ENCODE measurements at regions not wholly inside any gene's neighbourhood (a gene's known extent, or its start where the extent isn't known, plus 50 kb on each side); places are given as distances from the start of the nearest gene placed in this dataset.
"Not testable (repeated sequence)": the region's sequence is repeated elsewhere in the genome, so short reads cannot be mapped to it uniquely, and the experiment has no call there.

GRCh38 chrX:77167993-77168392 is 279.2 kb upstream of the FGF16 start:
- DNase-seq, result no peak

GRCh38 chrX:77174680-77175519 is 272.3 kb upstream of the FGF16 start:
- no peak for DNase-seq

GRCh38 chrX:77200663-77201062 is 246.5 kb upstream of the FGF16 start:
- DNase-seq, result no peak

GRCh38 chrX:77223046-77223445 is 224.1 kb upstream of the FGF16 start:
- no peak for DNase-seq

GRCh38 chrX:77264490-77264889 is 182.7 kb upstream of the FGF16 start:
- no peak for DNase-seq

GRCh38 chrX:77275392-77275791 is 171.8 kb upstream of the FGF16 start:
- DNase-seq, result no peak

- DNase-seq, result no peak
Measured at GRCh38 chrX:77276742-77277141, 170.4 kb upstream of the FGF16 start.

- DNase-seq, result no peak
Measured at GRCh38 chrX:77277911-77278310, 169.3 kb upstream of the FGF16 start.

- not testable (repeated sequence) for DNase-seq
Measured at GRCh38 chrX:77279373-77279772, 167.8 kb upstream of the FGF16 start.

GRCh38 chrX:77293331-77293995 is 153.7 kb upstream of the FGF16 start:
- no peak for DNase-seq

GRCh38 chrX:77298296-77298695 is 148.9 kb upstream of the FGF16 start:
- DNase-seq, result no peak

- no peak for DNase-seq
Measured at GRCh38 chrX:77298790-77299189, 148.4 kb upstream of the FGF16 start.

GRCh38 chrX:77299549-77299948 is 147.6 kb upstream of the FGF16 start:
- DNase-seq, result no peak

GRCh38 chrX:77342004-77342403 is 105.2 kb upstream of the FGF16 start:
- DNase-seq, result no peak

GRCh38 chrX:77346859-77347258 is 100.3 kb upstream of the FGF16 start:
- DNase-seq, result no peak

- DNase-seq, result no peak
Measured at GRCh38 chrX:77347572-77347971, 99.6 kb upstream of the FGF16 start.

GRCh38 chrX:77389891-77390290 is 57.3 kb upstream of the FGF16 start:
- DNase-seq, result no peak

GRCh38 chrX:77390365-77390764 is 56.8 kb upstream of the FGF16 start:
- DNase-seq, result not testable (repeated sequence)

GRCh38 chrX:77396781-77397180 is 50.4 kb upstream of the FGF16 start:
- no peak for DNase-seq

Measured in activated CD4-positive, CD25-positive, alpha-beta regulatory T cell treated with anti-CD3 and anti-CD28 coated beads, Interleukin-2, amount 50 U/mL, for 72 hours (primary cell).